ENCODE measurements at regions not wholly inside any gene's neighbourhood (a gene's known extent, or its start where the extent isn't known, plus 50 kb on each side); places are given as distances from the start of the nearest gene placed in this dataset.

DNA sequence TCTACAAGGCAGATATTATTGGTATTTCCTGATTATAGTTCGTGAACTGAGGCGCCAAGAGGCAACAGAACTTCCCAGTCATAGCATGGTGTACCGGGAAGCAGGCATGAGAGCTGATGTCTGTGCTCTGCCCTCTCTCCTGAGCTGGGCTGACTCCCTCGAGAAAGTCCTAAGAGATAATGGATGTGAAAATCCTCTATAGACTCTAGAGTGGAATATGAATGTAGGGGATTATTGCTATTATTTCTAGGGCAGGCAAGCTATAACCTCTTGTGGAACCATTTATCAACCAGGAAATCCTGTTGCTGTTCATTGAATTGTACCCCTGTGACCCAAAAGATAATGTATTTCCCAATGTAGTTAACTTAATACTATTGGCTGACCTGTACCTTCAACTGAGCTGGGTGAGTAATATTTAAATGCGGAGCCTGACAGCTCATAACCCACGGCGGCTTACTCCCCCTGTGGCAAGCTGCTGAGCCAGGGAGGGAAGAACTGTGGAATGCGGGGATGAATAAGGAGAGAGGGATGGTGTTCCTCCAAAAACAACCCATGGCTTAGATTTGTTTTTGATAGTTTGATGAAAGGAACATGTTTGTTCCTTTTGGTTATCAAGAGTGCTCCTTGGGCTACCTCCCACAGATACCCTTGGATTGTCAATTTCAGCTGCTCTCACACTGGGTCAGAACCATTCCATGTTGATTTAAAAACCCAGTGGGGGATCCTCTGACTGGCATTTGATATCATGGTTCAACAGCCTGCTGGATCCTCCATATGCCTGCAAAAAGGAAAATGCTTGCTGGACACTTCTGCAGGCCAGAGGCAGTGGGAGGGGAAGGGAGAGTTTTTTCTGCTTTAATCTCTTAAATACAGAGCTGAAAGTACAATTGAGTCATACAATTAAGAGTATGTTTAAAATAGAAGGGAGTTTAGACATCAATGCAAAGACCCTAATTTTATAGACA, 339.0 kb upstream of the BOD1L1 start:
- Mint-ChIP-seq H3K4me3 (no peak overlapping the region), H3K4me1 (no peaks in the 10 kb centered on the region), H3K36me3 (no peaks in the 10 kb centered on the region), H3K27me3 (no peaks in the 10 kb centered on the region), H3K9me3 (no peaks in the 10 kb centered on the region), H3K27ac (no peak overlapping the region)
- no peak for ATAC-seq (replicated peaks)
- DNase-seq: no peak

DNA sequence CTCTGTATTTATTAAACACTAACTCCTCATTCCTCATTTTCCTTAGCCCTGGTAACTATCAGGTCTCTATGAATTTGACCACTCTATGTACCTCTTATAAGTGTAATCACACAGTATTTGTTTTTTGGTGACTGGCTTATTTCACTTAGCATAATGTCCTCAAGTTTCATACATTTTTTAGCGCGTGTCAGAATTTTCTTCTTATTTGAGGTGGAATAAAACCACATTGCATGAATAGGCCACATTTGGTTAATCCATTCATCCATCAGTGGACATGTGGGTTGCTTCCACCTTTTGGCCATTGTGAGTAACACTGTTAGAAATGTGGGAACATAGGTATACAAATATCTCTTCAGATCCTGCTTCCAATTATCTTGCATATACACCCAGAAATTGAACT, 341.2 kb upstream of the BOD1L1 start:
- H3K9me3 Mint-ChIP-seq: no peaks in the 10 kb centered on the region
- H3K4me1 Mint-ChIP-seq: no peaks in the 10 kb centered on the region
- no peak overlapping the region for H3K27ac Mint-ChIP-seq
- ATAC-seq (replicated peaks) (no peak), DNase-seq (no peak)
- no peaks in the 10 kb centered on the region for H3K27me3 Mint-ChIP-seq
- H3K36me3 Mint-ChIP-seq: no peaks in the 10 kb centered on the region
- no peak overlapping the region for H3K4me3 Mint-ChIP-seq

- DNase-seq (no peak), ATAC-seq (replicated peaks) (no peak)
- H3K36me3 Mint-ChIP-seq: no peaks in the 10 kb centered on the region
- H3K9me3 Mint-ChIP-seq: no peaks in the 10 kb centered on the region
- H3K4me3 Mint-ChIP-seq: no peak overlapping the region
- H3K27me3 Mint-ChIP-seq: no peaks in the 10 kb centered on the region
- no peaks in the 10 kb centered on the region for H3K4me1 Mint-ChIP-seq
- no peak overlapping the region for H3K27ac Mint-ChIP-seq
These were observed 342.8 kb upstream of the BOD1L1 start for GRCh38 chr4:13970349-13970748.

DNA sequence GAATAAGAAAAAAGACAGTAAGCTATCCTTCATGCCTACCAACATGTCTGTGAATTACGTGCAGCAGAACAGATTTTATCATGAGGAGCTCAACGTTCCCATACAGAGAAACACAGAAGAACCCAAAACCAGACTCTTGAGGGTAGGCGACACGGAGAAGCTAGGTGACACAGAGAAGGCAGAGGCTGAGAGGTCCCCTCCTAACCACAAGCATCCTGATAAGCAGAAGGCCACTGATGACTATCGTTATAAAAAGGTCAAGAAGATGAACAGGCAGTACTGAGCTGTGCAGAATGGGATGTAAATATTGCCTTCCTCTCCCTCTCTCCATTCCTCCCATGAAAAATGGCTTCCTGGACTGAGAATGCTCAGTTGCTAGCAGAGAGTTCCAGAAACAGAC, 350.2 kb upstream of the BOD1L1 start:
- Mint-ChIP-seq H3K27me3 (peaks cover 0 to 7% of the 10 kb centered on the region in 2 donors), H3K27ac (no peak overlapping the region), H3K4me3 (no peak overlapping the region), H3K9me3 (peaks cover 0 to 3% of the 10 kb centered on the region in 2 donors), H3K4me1 (peaks cover 4 to 19% of the 10 kb centered on the region in 2 donors), H3K36me3 (no peaks in the 10 kb centered on the region)
- DNase-seq (no peak), ATAC-seq (replicated peaks) (peak in 1 of 2 donors; percentile 29)

DNA sequence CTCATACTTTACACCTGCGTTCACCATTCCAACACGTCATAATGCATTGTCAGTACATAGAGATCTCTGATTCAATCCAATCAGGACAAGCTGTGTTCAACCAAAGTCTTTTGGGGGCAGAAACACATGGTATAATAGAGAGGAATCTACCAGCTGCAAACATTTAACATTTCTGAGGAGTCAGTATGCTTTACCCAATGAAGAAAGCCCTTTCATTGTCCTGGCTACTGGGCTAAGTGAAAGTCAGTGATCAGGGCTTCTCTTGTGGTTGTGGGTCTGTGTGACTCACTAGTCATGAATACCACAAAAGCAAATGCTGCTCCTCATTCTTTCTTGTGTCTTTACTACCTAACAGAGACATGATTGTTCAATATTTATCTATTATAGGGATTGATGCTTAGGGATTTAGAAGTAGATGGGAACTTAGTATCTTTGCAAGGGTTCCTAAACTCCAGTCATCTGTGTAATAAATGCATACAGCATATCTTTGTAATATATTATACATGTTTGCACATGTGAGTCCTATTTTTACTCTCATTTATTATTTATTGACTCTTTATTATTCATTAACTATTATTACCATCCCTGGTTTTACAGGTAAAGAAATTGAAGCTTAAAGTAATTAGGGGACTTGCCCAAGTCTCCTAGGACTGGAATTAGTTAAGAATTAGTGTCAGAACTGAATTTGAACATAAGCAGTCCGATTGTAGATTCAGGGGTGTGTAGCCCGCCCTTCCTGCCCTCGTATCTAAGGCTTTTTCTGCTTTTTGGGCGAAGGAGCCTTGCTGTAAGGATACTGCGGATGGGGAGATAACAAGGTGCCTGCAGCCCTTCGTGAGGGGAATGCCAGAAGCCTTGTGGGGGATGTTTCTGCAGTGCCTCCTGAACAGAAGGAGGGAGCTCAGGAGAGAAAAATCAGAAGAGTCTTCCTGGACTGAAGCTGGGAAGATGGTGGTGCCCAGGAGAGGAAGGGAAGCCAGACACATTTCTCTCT, 353.1 kb upstream of the BOD1L1 start:
- Mint-ChIP-seq H3K27me3 (peaks cover 7 to 8% of the 10 kb centered on the region in 2 donors), H3K27ac (no peak overlapping the region), H3K9me3 (peaks cover 0 to 3% of the 10 kb centered on the region in 2 donors), H3K4me1 (peaks cover 4 to 20% of the 10 kb centered on the region in 2 donors), H3K36me3 (no peaks in the 10 kb centered on the region), H3K4me3 (no peak overlapping the region)
- DNase-seq (no peak), ATAC-seq (replicated peaks) (peak; percentile 50 to 58)

- DNase-seq (no peak), ATAC-seq (replicated peaks) (no peak)
- Mint-ChIP-seq H3K36me3 (no peaks in the 10 kb centered on the region), H3K4me3 (no peak overlapping the region), H3K27ac (no peak overlapping the region), H3K27me3 (peaks cover 7 to 8% of the 10 kb centered on the region in 2 donors), H3K4me1 (peaks cover 4 to 20% of the 10 kb centered on the region in 2 donors), H3K9me3 (no peaks in the 10 kb centered on the region)
These were observed 354.0 kb upstream of the BOD1L1 start for GRCh38 chr4:13981499-13981898.

DNA sequence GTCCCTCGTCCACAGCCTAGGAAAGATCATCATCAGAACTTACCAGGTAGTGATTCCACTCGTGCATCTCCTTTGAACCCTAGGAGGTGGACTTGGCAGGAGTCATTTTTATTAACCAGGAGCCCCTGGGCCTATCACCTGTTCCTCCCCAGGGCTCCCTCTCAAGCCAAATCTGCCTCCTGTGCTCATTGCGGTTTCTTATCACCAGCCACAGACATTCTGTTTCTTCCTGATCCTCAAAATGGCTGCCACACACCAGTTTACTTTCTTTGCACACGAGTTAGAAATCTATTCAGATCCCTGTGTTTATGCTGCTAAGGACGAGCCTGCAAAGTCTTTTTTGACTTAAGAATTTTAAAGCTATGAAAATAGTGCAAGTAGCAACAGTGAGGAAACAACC, 354.5 kb upstream of the BOD1L1 start:
- Mint-ChIP-seq H3K27me3 (peaks cover 7 to 8% of the 10 kb centered on the region in 2 donors), H3K27ac (no peak overlapping the region), H3K9me3 (no peaks in the 10 kb centered on the region), H3K4me3 (no peak overlapping the region), H3K4me1 (peaks cover 4 to 20% of the 10 kb centered on the region in 2 donors), H3K36me3 (no peaks in the 10 kb centered on the region)
- ATAC-seq (replicated peaks) (no peak), DNase-seq (no peak)

DNA sequence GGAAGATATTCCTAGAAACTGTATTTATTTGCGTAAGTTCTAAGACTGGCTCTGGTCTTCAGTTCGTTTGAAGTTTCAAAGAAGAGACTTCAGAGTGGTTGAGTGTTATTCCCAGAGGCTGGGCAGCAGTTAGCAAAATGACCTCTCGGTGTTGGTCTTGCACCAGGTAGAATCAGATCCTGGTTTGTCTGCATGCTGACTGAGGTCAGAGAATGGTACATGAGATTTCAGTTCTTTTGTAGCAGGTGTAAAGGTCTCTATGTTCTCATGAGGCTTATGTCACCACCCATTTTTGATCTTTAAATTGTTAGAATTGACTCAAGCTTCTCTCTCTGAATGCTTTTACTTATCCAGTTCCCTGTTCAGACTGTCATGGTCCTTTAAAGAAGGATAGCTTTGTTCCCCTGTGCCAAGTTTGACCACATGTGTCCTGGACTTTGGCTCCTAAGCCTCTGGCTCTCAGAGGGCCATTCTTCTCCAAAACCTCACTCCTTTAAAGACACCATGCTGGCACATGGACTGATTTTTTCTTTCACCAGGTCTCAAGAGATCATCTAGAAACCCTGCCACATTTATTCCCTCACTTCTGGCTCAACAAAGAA, 355.8 kb upstream of the BOD1L1 start:
- Mint-ChIP-seq H3K36me3 (no peaks in the 10 kb centered on the region), H3K27ac (no peak overlapping the region), H3K9me3 (no peaks in the 10 kb centered on the region), H3K4me3 (no peak overlapping the region), H3K4me1 (peaks cover 4 to 20% of the 10 kb centered on the region in 2 donors), H3K27me3 (peaks cover 7 to 8% of the 10 kb centered on the region in 2 donors)
- no peak for DNase-seq
- peak in 1 of 2 donors; percentile 60 for ATAC-seq (replicated peaks)

- Mint-ChIP-seq H3K4me1 (peaks cover 4 to 20% of the 10 kb centered on the region in 2 donors), H3K4me3 (no peak overlapping the region), H3K27me3 (peaks cover 0 to 12% of the 10 kb centered on the region in 2 donors), H3K27ac (no peak overlapping the region), H3K9me3 (no peaks in the 10 kb centered on the region), H3K36me3 (no peaks in the 10 kb centered on the region)
- DNase-seq (no peak), ATAC-seq (replicated peaks) (no peak)
These were observed 357.7 kb upstream of the BOD1L1 start for GRCh38 chr4:13984991-13985800.

- Mint-ChIP-seq H3K27me3 (peaks cover 0 to 13% of the 10 kb centered on the region in 2 donors), H3K9me3 (no peaks in the 10 kb centered on the region), H3K4me3 (no peak overlapping the region), H3K27ac (no peak overlapping the region), H3K36me3 (no peaks in the 10 kb centered on the region), H3K4me1 (peaks cover 4 to 20% of the 10 kb centered on the region in 2 donors)
- DNase-seq: no peak
- ATAC-seq (replicated peaks): no peak
These were observed 358.3 kb upstream of the BOD1L1 start for GRCh38 chr4:13985837-13986236.

DNA sequence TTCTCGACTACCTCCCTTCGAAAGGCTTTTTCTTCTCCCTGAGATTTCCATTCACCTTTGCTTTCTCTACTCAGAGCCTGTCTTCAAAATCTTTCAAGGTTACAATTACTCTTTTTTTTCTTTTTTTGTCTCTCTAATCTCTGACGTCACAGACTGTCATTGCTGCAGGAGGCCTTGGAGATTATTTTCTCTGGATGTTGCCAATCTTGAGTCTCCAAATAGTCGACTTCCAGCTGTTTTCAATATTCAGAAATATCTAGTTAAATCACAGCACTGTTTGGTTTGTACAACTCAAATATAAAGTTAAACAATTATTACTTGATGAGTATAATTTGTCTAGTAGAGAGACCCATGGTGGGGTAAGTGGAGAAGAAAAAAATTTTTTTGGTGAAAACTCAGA, 359.0 kb upstream of the BOD1L1 start:
- DNase-seq: no peak
- Mint-ChIP-seq H3K36me3 (no peaks in the 10 kb centered on the region), H3K27ac (no peak overlapping the region), H3K9me3 (no peaks in the 10 kb centered on the region), H3K4me1 (peaks cover 4 to 13% of the 10 kb centered on the region in 2 donors), H3K4me3 (no peak overlapping the region), H3K27me3 (peaks cover 0 to 13% of the 10 kb centered on the region in 2 donors)
- no peak for ATAC-seq (replicated peaks)

- H3K4me1 Mint-ChIP-seq: no peaks in the 10 kb centered on the region
- DNase-seq: no peak
These were observed 361.1 kb upstream of the BOD1L1 start for GRCh38 chr4:13988353-13989305.

More at GRCh38 chr4:13988353-13989305, 361.1 kb upstream of the BOD1L1 start:
- H3K36me3 Mint-ChIP-seq: no peaks in the 10 kb centered on the region
- H3K4me3 Mint-ChIP-seq: no peak overlapping the region
- H3K9me3 Mint-ChIP-seq: no peaks in the 10 kb centered on the region
- H3K27me3 Mint-ChIP-seq: peaks cover 0 to 10% of the 10 kb centered on the region in 2 donors
- no peak overlapping the region for H3K27ac Mint-ChIP-seq
- ATAC-seq (replicated peaks): no peak

All from stimulated activated naive B cell treated with anti-CD40 and anti-IgM and Interleukin-4, amounts not matched to agents 10 μg/mL and 1 μg/mL and 100 μg/mL, for 72 hours (primary cell).